ENCODE measurements at regions not wholly inside any gene's neighbourhood (a gene's known extent, or its start where the extent isn't known, plus 50 kb on each side); places are given as distances from the start of the nearest gene placed in this dataset.
"Not testable (repeated sequence)": the region's sequence is repeated elsewhere in the genome, so short reads cannot be mapped to it uniquely, and the experiment has no call there.

- no peaks in the 10 kb centered on the region for H3K27me3 ChIP-seq (ENCODE audit: control insufficient read depth in 4 of 4, insufficient read depth in 4 of 4, low read length in 3 of 4)
- H3K4me3 ChIP-seq (ENCODE audit: low read depth in 1 of 3, low read length in 3 of 3): no peak overlapping the region
- 94% methylated on average over 4 of the region's 4 CpGs for WGBS
- H3K27ac ChIP-seq (ENCODE audit: low read depth in 1 of 2, low read length in 2 of 2): no peak overlapping the region
- no peak for TF ChIP-seq FOXA1 (IDR thresholded peaks at IDR 0.05)
- peaks cover 0 to 5% (median 2%) of the 10 kb centered on the region in 4 donors for H3K4me1 ChIP-seq (ENCODE audit: control insufficient read depth in 4 of 4, insufficient read depth in 4 of 4, low read length in 3 of 4)
- no peak overlapping the region for H3K9ac ChIP-seq (ENCODE audit: low read depth in 1 of 2, low read length in 2 of 2)
- no peaks in the 10 kb centered on the region for H3K36me3 ChIP-seq (ENCODE audit: control insufficient read depth in 4 of 4, insufficient read depth in 3 of 4, low read depth in 1 of 4, low read length in 3 of 4)
- no peak for DNase-seq (ENCODE audit: low spot score)
- H3K9me3 ChIP-seq (ENCODE audit: control insufficient read depth in 4 of 4, low read length in 3 of 4): no peaks in the 10 kb centered on the region
These were observed 145.1 kb upstream of the RREB1 start for GRCh38 chr6:6962699-6963098.

GRCh38 chr6:6963390-6963789 lies 144.4 kb upstream of the RREB1 start:
- H3K4me1 ChIP-seq (ENCODE audit: control insufficient read depth in 4 of 4, insufficient read depth in 4 of 4, low read length in 3 of 4); H3K27me3 ChIP-seq (ENCODE audit: control insufficient read depth in 4 of 4, insufficient read depth in 4 of 4, low read length in 3 of 4); H3K9me3 ChIP-seq (ENCODE audit: control insufficient read depth in 4 of 4, low read length in 3 of 4); H3K36me3 ChIP-seq (ENCODE audit: control insufficient read depth in 4 of 4, insufficient read depth in 3 of 4, low read depth in 1 of 4, low read length in 3 of 4); H3K27ac ChIP-seq (ENCODE audit: low read depth in 1 of 2, low read length in 2 of 2); H3K9ac ChIP-seq (ENCODE audit: low read depth in 1 of 2, low read length in 2 of 2); DNase-seq (ENCODE audit: low spot score); H3K4me3 ChIP-seq (ENCODE audit: low read depth in 1 of 3, low read length in 3 of 3): not testable (repeated sequence)
- 79% methylated on average over 7 of the region's 7 CpGs for WGBS

- no peaks in the 10 kb centered on the region for H3K27me3 ChIP-seq (ENCODE audit: control insufficient read depth in 4 of 4, insufficient read depth in 4 of 4, low read length in 3 of 4)
- no peak overlapping the region for H3K27ac ChIP-seq (ENCODE audit: low read depth in 1 of 2, low read length in 2 of 2)
- DNase-seq (ENCODE audit: low spot score): no peak
- H3K36me3 ChIP-seq (ENCODE audit: control insufficient read depth in 4 of 4, insufficient read depth in 3 of 4, low read depth in 1 of 4, low read length in 3 of 4): no peaks in the 10 kb centered on the region
- H3K9ac ChIP-seq (ENCODE audit: low read depth in 1 of 2, low read length in 2 of 2): no peak overlapping the region
- no peak overlapping the region for H3K4me3 ChIP-seq (ENCODE audit: low read depth in 1 of 3, low read length in 3 of 3)
- WGBS: 76% methylated on average over 3 of the region's 3 CpGs
- no peaks in the 10 kb centered on the region for H3K9me3 ChIP-seq (ENCODE audit: control insufficient read depth in 4 of 4, low read length in 3 of 4)
- TF ChIP-seq RXRA (IDR thresholded peaks at IDR 0.05) (no peak), MAX (IDR thresholded peaks at IDR 0.05) (no peak), NR2F2 (IDR thresholded peaks at IDR 0.05) (no peak), FOXA1 (IDR thresholded peaks at IDR 0.05) (no peak), EGR1 (IDR thresholded peaks at IDR 0.05; ENCODE audit: low read depth in 2 of 2) (no peak), HNF4G (IDR thresholded peaks at IDR 0.05) (no peak), CTCF (IDR thresholded peaks at IDR 0.05; ENCODE audit: low read depth, low read length, missing input control) (no peak), GABPA (IDR thresholded peaks at IDR 0.05 in 1 of 2, conservative IDR thresholded peaks at IDR 0.05 in 1 of 2) (no peak), ZBTB33 (IDR thresholded peaks at IDR 0.05) (no peak), REST (IDR thresholded peaks at IDR 0.05) (no peak), HNF4A (conservative IDR thresholded peaks at IDR 0.05) (no peak), RAD21 (IDR thresholded peaks at IDR 0.05) (no peak)
- H3K4me1 ChIP-seq (ENCODE audit: control insufficient read depth in 4 of 4, insufficient read depth in 4 of 4, low read length in 3 of 4): no peaks in the 10 kb centered on the region
These were observed 143.1 kb upstream of the RREB1 start for GRCh38 chr6:6964675-6965074.

Data from liver (tissue), 8 donors.